Adrenal gland (tissue), 9 donors: ENCODE measurements at regions not wholly inside any gene's neighbourhood (a gene's known extent, or its start where the extent isn't known, plus 50 kb on each side); places are given as distances from the start of the nearest gene placed in this dataset.

Experiments
- DNase-seq, 7 donors: peaks; one replicate each; pipeline ENCODE4 v3.0.0-alpha.2; 2019 to 2020
- H3K27ac ChIP-seq, 5 donors: fragments of 200-600 bp; sonication (generic) in 4 of 5; 1 replicate in 3 of 5; 2 replicates in 2 of 5; pipeline versions ENCODE4 v1.5.1 to v1.8.0; 2016 to 2020; ENCODE audit warnings: mild to moderate bottlenecking in 1 of 5
- H3K27me3 ChIP-seq: fragments of 200-600 bp; 2 replicates; pipeline ENCODE4 v1.8.0; 2021
- H3K36me3 ChIP-seq, 2 donors: fragments of 200-600 bp; replicated peaks in 1 of 2; 1 replicate in 1 of 2; 2 replicates in 1 of 2; pipeline versions ENCODE4 v1.5.1 to v1.8.0; 2018 to 2022
- H3K4me1 ChIP-seq, 2 donors: fragments of 200-600 bp; replicated peaks in 1 of 2; 1 replicate in 1 of 2; 2 replicates in 1 of 2; pipeline versions ENCODE4 v1.5.1 to v1.8.0; 2018 to 2021
- H3K4me3 ChIP-seq, 4 donors: fragments of 200-600 bp; sonication (generic) in 3 of 4; one replicate each; pipeline ENCODE4 v1.5.1; 2016 to 2018
- H3K9me3 ChIP-seq, 3 donors: fragments of 200-600 bp; sonication (generic) in 1 of 3; replicated peaks in 1 of 3; 1 replicate in 2 of 3; 2 replicates in 1 of 3; pipeline versions ENCODE4 v1.5.1 to v1.8.0; 2016 to 2021
- CTCF ChIP-seq, 6 experiments: fragments of 450-650 bp in 4 of 6; fragments of 200-600 bp in 2 of 6; sonication (generic) in 1 of 6; IDR thresholded peaks; 1 replicate in 5 of 6; 2 replicates in 1 of 6; pipeline versions ENCODE4 v1.5.1 to v1.8.0; 2016 to 2021; ENCODE audit warnings: antibody characterized with exemption in 6 of 6, mild to moderate bottlenecking in 2 of 6, moderate library complexity in 1 of 6
- POLR2A ChIP-seq, 2 donors: fragments of 450-650 bp; IDR thresholded peaks; one replicate each; pipeline ENCODE4 v1.6.1; 2017; ENCODE audit warnings: antibody characterized with exemption in 2 of 2, mild to moderate bottlenecking in 2 of 2, moderate library complexity in 1 of 2
- WGBS, 4 donors: extraction: QIAGEN DNeasy Blood & Tissue Kit in 2 of 4; methylation state at CpG; one replicate each; pipeline versions ENCODE4 v1.1.5 to v1.1.7; 2013 to 2017; 5-methylcytosine and 5-hydroxymethylcytosine counted together
- intact Hi-C, 2 donors: fragments of 100-400 bp; cut with DNase I; formaldehyde crosslinking; loops; one replicate each; pipeline versions ENCODE4 v1.14.1 to v1.15.0; 2022 to 2023
- donor health status: healthy with polysubstance abuse.
- donor health status: Bipolar disorder and iron deficiency.
- donor health status: DM: yes; HTN: yes; CAD: no.
- donor health status: DM: no; HTN: no; CAD: no.
- donor health status: DM: no; HTN: no; CAD: no.

GRCh38 chr15:81729340-81729739, 316.5 kb downstream of the MEX3B start:
- Histone ChIP-seq H3K27ac (no peak overlapping the region), H3K9me3 (no peaks in the 10 kb centered on the region), H3K4me1 (no peaks in the 10 kb centered on the region), H3K4me3 (no peak overlapping the region), H3K27me3 (no peaks in the 10 kb centered on the region), H3K36me3 (no peaks in the 10 kb centered on the region)
- WGBS, 4 donors: 45 to 67% (median 53%) methylated on average over 3 of the region's 3 CpGs
- TF ChIP-seq CTCF (IDR thresholded peaks at IDR 0.05) (no peak), POLR2A (IDR thresholded peaks at IDR 0.05) (no peak)
- intact Hi-C loops: no loop called here
- DNase-seq: no peak

- Histone ChIP-seq H3K4me3 (no peak overlapping the region), H3K9me3 (no peaks in the 10 kb centered on the region), H3K27me3 (no peaks in the 10 kb centered on the region), H3K4me1 (no peaks in the 10 kb centered on the region), H3K27ac (no peak overlapping the region), H3K36me3 (no peaks in the 10 kb centered on the region)
- TF ChIP-seq CTCF (IDR thresholded peaks at IDR 0.05) (no peak), POLR2A (IDR thresholded peaks at IDR 0.05) (no peak)
- intact Hi-C loops: no loop called here
- no peak for DNase-seq
These were observed 317.1 kb downstream of the MEX3B start for GRCh38 chr15:81728726-81729125.

DNA sequence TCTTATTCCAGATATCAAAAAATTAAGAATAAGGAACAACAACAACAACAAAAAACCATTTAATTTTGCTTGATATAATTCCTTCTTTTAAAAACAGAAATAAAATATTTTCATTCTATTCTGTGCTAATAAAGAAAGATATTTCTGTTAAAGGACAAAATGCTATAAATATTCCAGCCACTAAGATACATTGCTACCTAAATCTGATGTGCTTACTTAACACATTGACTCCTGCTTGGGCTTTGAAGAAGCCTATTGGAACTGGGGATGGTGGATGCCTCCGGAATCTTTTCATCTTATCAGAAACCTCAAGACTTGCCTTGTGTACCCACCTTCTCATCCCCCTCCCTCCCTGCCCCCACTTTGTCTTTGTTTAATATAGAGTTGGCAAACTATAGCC, 320.2 kb downstream of the MEX3B start:
- Histone ChIP-seq H3K4me3 (no peak overlapping the region), H3K9me3 (no peaks in the 10 kb centered on the region), H3K36me3 (no peaks in the 10 kb centered on the region), H3K27me3 (no peaks in the 10 kb centered on the region), H3K4me1 (no peaks in the 10 kb centered on the region), H3K27ac (no peak overlapping the region)
- intact Hi-C loops: no loop called here
- TF ChIP-seq POLR2A (IDR thresholded peaks at IDR 0.05) (no peak), CTCF (IDR thresholded peaks at IDR 0.05) (no peak)
- DNase-seq: no peak
- 75 to 84% (median 77%) methylated on average over 1 of the region's 1 CpG for WGBS, 4 donors

GRCh38 chr15:81724536-81724935, 321.3 kb downstream of the MEX3B start:
- no peaks in the 10 kb centered on the region for H3K36me3 ChIP-seq
- DNase-seq: no peak
- intact Hi-C loops: no loop called here
- H3K9me3 ChIP-seq: no peaks in the 10 kb centered on the region
- no peaks in the 10 kb centered on the region for H3K27me3 ChIP-seq
- TF ChIP-seq POLR2A (IDR thresholded peaks at IDR 0.05): no peak
- TF ChIP-seq CTCF (IDR thresholded peaks at IDR 0.05): no peak
- H3K4me1 ChIP-seq: no peaks in the 10 kb centered on the region
- H3K27ac ChIP-seq: no peak overlapping the region
- no peak overlapping the region for H3K4me3 ChIP-seq
- WGBS, 4 donors: 41 to 66% (median 59%) methylated on average over 2 of the region's 2 CpGs
